ENCODE measurements at regions not wholly inside any gene's neighbourhood (a gene's known extent, or its start where the extent isn't known, plus 50 kb on each side); places are given as distances from the start of the nearest gene placed in this dataset.

GRCh38 chr12:107553211-107553765 is 132.3 kb upstream of the PWP1 start:
- no peak for DNase-seq (ENCODE audit: low spot score)

- no peak for DNase-seq (ENCODE audit: low spot score)
Measured at GRCh38 chr12:107554941-107555340, 130.7 kb upstream of the PWP1 start.

- no peak for DNase-seq (ENCODE audit: low spot score)
Measured at GRCh38 chr12:107557026-107557425, 128.6 kb upstream of the PWP1 start.

- no peak for DNase-seq (ENCODE audit: low spot score)
Measured at GRCh38 chr12:107557589-107558100, 128.0 kb upstream of the PWP1 start.

GRCh38 chr12:107558141-107558815 is 127.3 kb upstream of the PWP1 start:
- no peak for DNase-seq (ENCODE audit: low spot score)

GRCh38 chr12:107558816-107559382 is 126.7 kb upstream of the PWP1 start:
- no peak for DNase-seq (ENCODE audit: low spot score)

- no peak for DNase-seq (ENCODE audit: low spot score)
Measured at GRCh38 chr12:107560165-107560898, 125.3 kb upstream of the PWP1 start.

GRCh38 chr12:107560899-107561285 is 124.7 kb upstream of the PWP1 start:
- DNase-seq (ENCODE audit: low spot score): no peak

- no peak for DNase-seq (ENCODE audit: low spot score)
Measured at GRCh38 chr12:107564946-107565345, 120.7 kb upstream of the PWP1 start.

- DNase-seq (ENCODE audit: low spot score): no peak
Measured at GRCh38 chr12:107565551-107565950, 120.0 kb upstream of the PWP1 start.

- no peak for DNase-seq (ENCODE audit: low spot score)
Measured at GRCh38 chr12:107567876-107568619, 117.6 kb upstream of the PWP1 start.

GRCh38 chr12:107568718-107569117 is 116.9 kb upstream of the PWP1 start:
- DNase-seq (ENCODE audit: low spot score): no peak

- DNase-seq (ENCODE audit: low spot score): no peak
Measured at GRCh38 chr12:107570721-107571120, 114.9 kb upstream of the PWP1 start.

GRCh38 chr12:107571492-107571891 is 114.1 kb upstream of the PWP1 start:
- DNase-seq (ENCODE audit: low spot score): no peak

GRCh38 chr12:107574691-107575090 is 110.9 kb upstream of the PWP1 start:
- DNase-seq (ENCODE audit: low spot score): no peak

- DNase-seq (ENCODE audit: low spot score): no peak
Measured at GRCh38 chr12:107580750-107581618, 104.6 kb upstream of the PWP1 start.

- no peak for DNase-seq (ENCODE audit: low spot score)
Measured at GRCh38 chr12:107581619-107582015, 104.0 kb upstream of the PWP1 start.

- DNase-seq (ENCODE audit: low spot score): no peak
Measured at GRCh38 chr12:107583551-107583950, 102.0 kb upstream of the PWP1 start.

- DNase-seq (ENCODE audit: low spot score): no peak
Measured at GRCh38 chr12:107584563-107584962, 101.0 kb upstream of the PWP1 start.

GRCh38 chr12:107586256-107586970 is 99.2 kb upstream of the PWP1 start:
- no peak for DNase-seq (ENCODE audit: low spot score)

Data from A172 (cell line).